HL-60/S4 treated with retinoic acid at 250 ng/mL for 4 days and 3 days (cell line): ENCODE measurements at regions not wholly inside any gene's neighbourhood (a gene's known extent, or its start where the extent isn't known, plus 50 kb on each side); places are given as distances from the start of the nearest gene placed in this dataset.

ENCODE experiments used
- in situ Hi-C: fragments of 300-500 bp; cut with MboI; formaldehyde crosslinking; loops from 2 replicates; pipeline ENCODE4 v1.7.0; 2022; ENCODE audit warnings: low sequenced_read_pairs

GRCh38 chr10:44180321-44181168 is 204.4 kb downstream of the CXCL12 start:
- in situ Hi-C loops = no loop called here

DNA sequence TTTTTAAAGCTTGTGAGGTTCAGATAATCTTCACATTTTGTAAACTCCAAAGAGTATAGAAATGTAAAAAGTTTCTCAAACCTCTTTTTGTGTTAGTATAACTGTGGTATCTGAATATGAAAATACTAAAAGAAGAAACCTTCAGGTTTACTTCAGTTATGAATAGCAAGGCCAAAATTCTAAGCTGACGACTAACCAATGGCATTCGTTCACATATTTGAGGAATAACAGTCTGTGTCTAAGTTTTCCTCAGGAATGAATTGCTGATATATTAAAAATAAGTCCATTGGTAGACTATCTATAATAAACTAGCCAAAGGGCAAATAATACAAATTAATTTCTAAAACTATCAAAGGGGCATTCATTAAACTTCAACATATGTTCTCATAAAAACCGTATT is 206.0 kb downstream of the CXCL12 start:
- in situ Hi-C loops = no loop called here

DNA sequence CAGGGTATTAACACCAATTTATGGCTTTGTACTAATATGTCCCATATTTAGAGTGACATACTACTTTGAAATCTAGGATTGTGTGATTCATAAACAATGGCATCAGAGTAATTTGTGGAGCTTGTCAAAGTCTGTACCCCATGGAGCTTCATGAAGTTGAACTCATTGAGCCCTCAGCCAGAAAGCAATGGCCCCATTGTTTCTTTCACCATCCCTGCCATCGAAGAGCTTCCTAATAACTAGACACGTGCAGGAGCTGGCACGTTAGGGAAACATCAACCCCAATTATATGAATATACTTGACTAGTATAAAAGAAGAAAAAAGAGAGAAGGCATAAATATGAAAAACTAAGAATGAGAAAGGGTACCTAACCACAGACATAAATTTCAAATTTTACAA is 206.6 kb downstream of the CXCL12 start:
- in situ Hi-C loops = no loop called here

- in situ Hi-C loops = no loop called here
These were observed 207.3 kb downstream of the CXCL12 start for GRCh38 chr10:44177610-44178009.

GRCh38 chr10:44176311-44176710 is 208.6 kb downstream of the CXCL12 start:
- in situ Hi-C loops = no loop called here

DNA sequence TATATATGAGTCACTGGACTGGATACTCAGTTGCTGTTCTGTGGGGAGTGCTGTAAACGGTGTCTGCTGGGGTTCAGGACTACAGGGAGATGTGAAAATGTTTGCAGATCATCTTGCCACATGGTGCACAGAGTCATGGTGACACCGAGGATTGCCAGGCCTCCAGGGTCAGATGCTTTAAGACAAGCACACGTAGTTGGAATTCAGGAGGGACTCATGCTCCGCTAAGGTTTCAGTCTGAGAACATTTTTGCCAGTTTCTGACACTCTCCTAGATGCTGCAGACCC is 211.3 kb downstream of the CXCL12 start:
- in situ Hi-C loops = no loop called here

DNA sequence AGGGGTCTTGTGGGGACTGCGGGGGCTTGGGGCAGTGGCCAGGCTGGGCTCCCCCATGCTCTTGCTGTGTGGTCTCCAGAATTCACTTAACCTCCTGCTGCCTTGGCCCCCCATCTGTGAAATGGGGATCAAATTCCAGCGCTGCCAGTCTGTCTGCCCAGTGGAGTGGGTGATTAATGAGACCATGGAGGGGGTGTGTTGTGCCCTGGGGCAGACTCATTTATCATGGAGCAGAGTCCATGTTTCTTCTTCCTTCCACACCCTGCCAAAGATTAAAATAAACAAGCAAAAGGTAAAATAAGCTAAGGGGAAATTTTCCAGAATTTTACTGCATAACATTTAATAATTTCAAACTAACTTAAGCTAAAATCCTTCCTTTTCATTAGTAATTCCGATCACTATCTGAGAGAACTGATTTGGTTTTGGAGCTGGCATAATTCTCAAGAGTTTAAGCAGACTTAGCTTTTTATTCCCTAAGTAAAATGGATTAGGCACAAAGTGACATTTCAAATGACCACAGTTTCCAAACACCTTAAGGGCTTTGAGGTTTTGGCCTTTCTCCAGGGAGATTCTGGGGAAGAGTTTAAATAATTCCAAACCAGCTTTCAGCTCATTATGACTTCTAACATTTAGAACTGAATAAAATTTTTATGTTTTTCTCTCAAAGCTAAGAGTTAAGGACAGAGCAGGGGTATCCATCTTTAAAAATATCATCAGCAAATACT is 211.9 kb downstream of the CXCL12 start:
- in situ Hi-C loops = no loop called here

DNA sequence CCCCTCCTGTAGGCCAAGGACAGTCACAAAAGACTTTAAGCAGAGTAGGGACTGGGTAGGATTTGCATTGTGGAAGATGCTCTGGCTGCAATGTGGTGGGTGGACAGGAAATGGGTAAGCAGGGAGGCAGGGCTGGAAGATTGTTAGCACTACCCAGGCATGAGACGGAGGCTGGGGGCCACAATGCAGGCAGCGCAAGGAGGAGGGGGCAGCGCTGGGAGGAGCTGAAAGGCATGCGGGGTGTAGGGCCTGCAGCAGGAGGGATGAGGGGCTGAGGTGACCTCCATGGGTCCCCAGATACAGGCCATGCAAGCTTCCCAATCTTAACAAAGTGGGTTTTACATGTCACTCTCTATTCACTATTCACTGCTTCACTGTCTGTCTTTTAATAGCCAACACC is 213.1 kb downstream of the CXCL12 start:
- in situ Hi-C loops = no loop called here

GRCh38 chr10:44168478-44168877 is 216.4 kb downstream of the CXCL12 start:
- in situ Hi-C loops = no loop called here

DNA sequence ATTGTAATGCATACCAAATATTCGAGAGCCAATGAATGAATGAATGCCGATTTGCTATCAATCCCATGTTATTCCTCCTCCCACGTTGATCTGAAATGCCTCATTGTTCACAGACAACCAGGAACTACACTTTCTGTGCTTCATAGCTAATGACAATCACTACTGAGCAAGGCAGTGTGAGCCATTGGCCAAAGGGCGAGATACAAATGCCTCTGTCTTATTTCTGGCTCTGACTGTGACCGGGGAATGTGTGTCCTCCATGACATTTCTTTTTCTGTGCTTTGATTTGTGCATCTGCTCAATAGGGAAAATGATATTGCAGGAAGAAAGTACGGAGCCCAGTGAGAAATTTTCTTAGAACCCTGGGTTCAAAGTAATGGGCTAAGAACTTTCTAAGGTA is 217.1 kb downstream of the CXCL12 start:
- in situ Hi-C loops = no loop called here

DNA sequence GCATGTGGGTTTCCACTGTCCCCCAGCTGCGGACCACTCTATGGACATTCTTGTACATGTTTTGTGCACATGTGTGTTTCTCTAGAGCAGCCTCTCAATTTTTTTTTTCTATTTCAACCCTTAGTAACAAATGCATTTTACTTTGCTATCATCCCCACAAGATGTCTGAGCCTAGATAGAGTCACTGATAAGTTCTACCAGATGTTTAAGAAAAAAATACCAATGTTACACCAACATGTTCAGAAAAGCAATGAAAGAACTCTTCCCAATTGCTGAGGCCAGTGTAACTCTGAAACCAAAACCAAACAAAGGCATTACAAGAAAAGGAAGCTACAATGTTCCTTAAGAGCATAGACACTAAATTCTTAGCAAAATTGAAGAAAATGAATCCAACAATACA is 218.5 kb downstream of the CXCL12 start:
- in situ Hi-C loops = no loop called here

- in situ Hi-C loops = no loop called here
These were observed 220.5 kb downstream of the CXCL12 start for GRCh38 chr10:44164251-44164956.

DNA sequence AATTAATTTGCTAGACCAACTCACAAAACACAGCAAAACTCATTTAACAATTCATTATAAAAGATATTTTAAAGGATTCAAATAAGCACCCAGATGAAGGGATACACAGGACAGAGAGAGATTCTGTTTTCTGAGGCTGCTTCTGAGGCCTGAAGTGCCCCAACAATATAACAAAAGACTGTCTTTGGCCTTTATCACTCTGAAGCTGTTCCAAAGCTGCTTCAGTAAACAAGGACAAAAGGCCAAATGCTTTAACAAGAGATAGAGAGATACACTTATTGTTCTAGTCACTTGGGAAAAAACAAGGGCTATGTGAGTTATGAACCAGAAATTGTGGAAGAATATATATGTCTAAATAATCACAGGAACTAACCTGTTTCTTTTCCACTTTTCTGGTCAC is 223.7 kb downstream of the CXCL12 start:
- in situ Hi-C loops = no loop called here

- in situ Hi-C loops = no loop called here
These were observed 227.3 kb downstream of the CXCL12 start for GRCh38 chr10:44157574-44157973.

DNA sequence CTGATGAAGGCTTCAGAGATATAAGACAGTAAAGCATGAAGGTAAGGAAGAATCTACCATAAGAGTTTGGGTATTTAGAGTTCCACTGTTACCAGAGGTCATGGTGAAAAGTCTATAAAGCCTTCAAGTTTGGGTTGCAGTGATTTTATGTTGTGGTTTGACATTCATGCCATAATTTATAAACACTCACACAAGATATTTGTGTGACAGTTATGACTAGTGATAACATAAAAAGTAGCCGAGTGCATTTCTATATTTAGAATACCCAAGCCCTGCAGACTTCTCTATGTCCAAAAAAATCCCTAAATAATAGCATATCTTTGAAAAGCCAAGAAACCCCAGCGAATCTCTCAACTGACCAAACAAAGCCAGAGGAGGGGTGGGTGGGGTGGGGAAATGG is 229.9 kb downstream of the CXCL12 start:
- in situ Hi-C loops = no loop called here

DNA sequence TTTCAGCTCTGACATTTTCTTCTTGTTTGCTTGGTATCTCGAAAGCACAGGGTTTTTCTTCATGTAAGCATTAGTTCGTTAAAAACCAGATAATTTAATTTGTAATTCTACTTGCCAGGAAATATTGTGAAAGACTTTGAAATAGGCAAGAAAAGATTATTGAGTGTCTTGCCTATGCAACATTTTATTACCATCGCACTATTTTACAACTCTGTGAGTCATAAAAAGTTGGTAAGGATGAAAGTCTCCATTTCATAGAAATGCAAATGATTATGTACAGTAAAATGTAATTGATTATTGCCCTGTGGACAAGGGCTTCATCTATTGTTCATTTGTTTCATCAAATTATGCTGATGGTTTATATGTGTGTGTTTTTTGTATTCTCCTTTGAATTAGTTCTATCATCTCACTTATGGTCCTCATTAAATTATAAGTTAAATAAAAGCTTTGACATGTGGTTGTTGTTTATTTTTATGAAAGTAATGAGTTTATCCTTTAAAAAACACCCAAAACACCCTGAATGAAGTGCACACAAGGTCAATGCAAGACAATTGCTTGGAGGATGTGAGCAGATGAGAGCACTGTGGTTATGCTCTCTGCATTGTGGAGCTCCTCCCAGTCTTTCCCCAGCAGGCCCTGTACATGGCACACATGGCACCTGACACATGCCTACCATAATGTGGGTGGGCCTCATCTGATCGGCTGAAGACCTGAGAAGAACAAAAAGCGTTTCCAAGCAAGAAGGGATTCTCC is 230.8 kb downstream of the CXCL12 start:
- in situ Hi-C loops = no loop called here

GRCh38 chr10:44143556-44143955 is 241.3 kb downstream of the CXCL12 start:
- in situ Hi-C loops = no loop called here

DNA sequence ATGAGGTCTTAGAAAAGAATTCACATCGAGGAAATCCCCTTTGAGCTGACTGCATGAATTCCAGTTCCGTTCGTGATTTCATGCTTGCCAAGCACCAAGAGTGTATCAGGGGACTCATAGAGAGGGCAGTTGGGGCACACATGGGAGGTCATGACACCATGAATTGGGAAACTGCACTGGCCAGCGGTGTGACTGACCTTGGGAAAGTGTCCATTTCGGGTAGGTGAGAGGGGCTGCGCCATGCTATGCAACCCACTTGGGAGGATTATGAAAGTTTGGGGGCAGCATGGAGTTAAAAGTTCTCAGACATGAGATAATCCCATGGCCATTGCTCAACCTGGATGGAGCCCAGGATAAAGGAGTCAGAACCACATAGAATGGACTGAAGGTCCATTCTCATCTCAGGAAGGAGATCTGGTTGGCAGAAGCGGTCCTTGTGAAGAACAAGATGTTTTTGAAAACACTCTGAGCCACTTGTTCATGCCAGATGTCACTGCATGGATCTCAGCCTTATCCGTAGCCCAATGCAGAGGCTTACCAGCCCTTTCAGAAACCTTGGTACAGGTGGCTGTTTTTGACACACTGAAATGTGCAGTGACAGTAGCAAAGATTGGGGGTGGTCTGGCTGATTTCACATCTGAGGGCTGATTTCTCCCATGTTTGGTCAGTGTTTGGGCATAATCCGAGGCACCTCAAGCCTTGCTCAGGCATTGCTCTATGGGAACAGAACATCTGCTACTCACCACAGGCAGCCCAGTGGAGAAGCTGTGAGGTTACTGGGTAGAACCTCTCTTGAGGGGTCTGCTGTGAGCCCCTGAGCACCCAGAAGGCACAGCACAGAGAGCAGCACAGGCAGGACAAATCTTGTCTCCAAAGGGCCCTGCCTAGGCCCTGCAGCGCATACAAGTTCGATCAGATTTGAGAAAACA is 252.3 kb downstream of the CXCL12 start:
- in situ Hi-C loops = no loop called here

GRCh38 chr10:44126291-44126717 is 258.6 kb downstream of the CXCL12 start:
- in situ Hi-C loops = no loop called here

- in situ Hi-C loops = no loop called here
These were observed 259.0 kb downstream of the CXCL12 start for GRCh38 chr10:44125879-44126278.
